Stomach (tissue), 8 donors: ENCODE measurements at regions not wholly inside any gene's neighbourhood (a gene's known extent, or its start where the extent isn't known, plus 50 kb on each side); places are given as distances from the start of the nearest gene placed in this dataset.

ENCODE experiments used
- DNase-seq, 2 donors: peaks; one replicate each; pipeline versions ENCODE4 v3.0.0 to v3.0.0-alpha.2; 2013 to 2019
- H3K27ac ChIP-seq, 5 donors: fragments of 200-600 bp in 4 of 5; sonication (generic) in 4 of 5; one replicate each; pipeline ENCODE4 v1.5.1; 2013 to 2019; ENCODE audit warnings: mild to moderate bottlenecking in 1 of 5, moderate library complexity in 1 of 5
- H3K27me3 ChIP-seq, 3 donors: fragments of 200-600 bp; sonication (generic); one replicate each; pipeline ENCODE4 v1.5.1; 2017 to 2019; ENCODE audit warnings: mixed run types in 1 of 3
- H3K36me3 ChIP-seq, 4 donors: fragments of 200-600 bp; sonication (generic); 1 replicate in 3 of 4; 2 replicates in 1 of 4; pipeline ENCODE4 v1.5.1; 2016 to 2019
- H3K4me1 ChIP-seq, 4 donors: fragments of 200-600 bp; sonication (generic); one replicate each; pipeline ENCODE4 v1.5.1; 2016 to 2019
- H3K4me3 ChIP-seq, 4 donors: fragments of 200-600 bp; sonication (generic) in 3 of 4; one replicate each; pipeline ENCODE4 v1.5.1; 2016 to 2019; ENCODE audit warnings: mild to moderate bottlenecking in 1 of 4
- H3K9me3 ChIP-seq, 4 donors: fragments of 200-600 bp; sonication (generic); one replicate each; pipeline ENCODE4 v1.5.1; 2016 to 2019
- CTCF ChIP-seq, 7 experiments: fragments of 450-650 bp in 4 of 7; fragments of 200-600 bp in 3 of 7; sonication (generic) in 3 of 7; IDR thresholded peaks; one replicate each; pipeline ENCODE4 v1.5.1; 2016 to 2019; ENCODE audit warnings: antibody characterized with exemption in 7 of 7, control low read depth in 2 of 7, mild to moderate bottlenecking in 1 of 7
- EP300 ChIP-seq: sonication (generic); formaldehyde crosslinking; IDR thresholded peaks from one replicate; pipeline ENCODE4 v1.6.1; 2017; ENCODE audit warnings: antibody characterized with exemption
- POLR2A ChIP-seq, 4 donors: fragments of 450-650 bp; IDR thresholded peaks; one replicate each; pipeline ENCODE4 v1.6.1; 2016; ENCODE audit warnings: antibody characterized with exemption in 4 of 4, control low read depth in 2 of 4, mild to moderate bottlenecking in 1 of 4, moderate library complexity in 1 of 4
- POLR2AphosphoS5 ChIP-seq, 3 donors: sonication (generic); formaldehyde crosslinking; IDR thresholded peaks; one replicate each; pipeline ENCODE4 v1.6.1; 2016; ENCODE audit warnings: antibody characterized with exemption in 3 of 3
- WGBS, 5 donors: extraction: QIAGEN DNeasy Blood & Tissue Kit in 3 of 5; methylation state at CpG; one replicate each; pipeline versions ENCODE4 v1.1.5 to v1.1.7; 2013 to 2018; 5-methylcytosine and 5-hydroxymethylcytosine counted together
- intact Hi-C: fragments of 100-400 bp; cut with DNase I; formaldehyde crosslinking; loops from one replicate; pipeline ENCODE4 v1.15.1; 2023; ENCODE audit warnings: low total_unique reads
- donor health status: healthy with polysubstance abuse.
- donor health status: Bipolar disorder and iron deficiency.
- donor health status: healthy.

- TF ChIP-seq POLR2A (IDR thresholded peaks at IDR 0.05), result no peak
- TF ChIP-seq POLR2AphosphoS5 (IDR thresholded peaks at IDR 0.05), result no peak
- TF ChIP-seq EP300, result no peak
- TF ChIP-seq CTCF (IDR thresholded peaks at IDR 0.05), result no peak
- H3K27ac ChIP-seq, result no peak overlapping the region
- no peak overlapping the region for H3K4me3 ChIP-seq
- intact Hi-C loops, result no loop called here
- no peaks in the 10 kb centered on the region for H3K27me3 ChIP-seq
- no peaks in the 10 kb centered on the region for H3K36me3 ChIP-seq
- no peak for DNase-seq
- peaks cover 0 to 10% (median 4%) of the 10 kb centered on the region in 4 donors for H3K4me1 ChIP-seq
- WGBS, 5 donors, result 81 to 90% (median 85%) methylated on average over 16 of the region's 16 CpGs
- H3K9me3 ChIP-seq, result no peaks in the 10 kb centered on the region
Measured at GRCh38 chr5:74143721-74144330, 496.7 kb downstream of the ENC1 start.

GRCh38 chr5:74143151-74143550, 497.4 kb downstream of the ENC1 start:
- intact Hi-C loops, result no loop called here
- H3K4me3 ChIP-seq, result no peak overlapping the region
- peaks cover 0 to 3% (median under 1%) of the 10 kb centered on the region in 4 donors for H3K4me1 ChIP-seq
- no peak for DNase-seq
- H3K27ac ChIP-seq, result no peak overlapping the region
- TF ChIP-seq POLR2AphosphoS5 (IDR thresholded peaks at IDR 0.05) (no peak), POLR2A (IDR thresholded peaks at IDR 0.05) (no peak)
- H3K36me3 ChIP-seq, result no peaks in the 10 kb centered on the region
- no peaks in the 10 kb centered on the region for H3K27me3 ChIP-seq
- H3K9me3 ChIP-seq, result no peaks in the 10 kb centered on the region
- WGBS, 5 donors, result 66 to 79% (median 71%) methylated on average over 3 of the region's 3 CpGs

DNA sequence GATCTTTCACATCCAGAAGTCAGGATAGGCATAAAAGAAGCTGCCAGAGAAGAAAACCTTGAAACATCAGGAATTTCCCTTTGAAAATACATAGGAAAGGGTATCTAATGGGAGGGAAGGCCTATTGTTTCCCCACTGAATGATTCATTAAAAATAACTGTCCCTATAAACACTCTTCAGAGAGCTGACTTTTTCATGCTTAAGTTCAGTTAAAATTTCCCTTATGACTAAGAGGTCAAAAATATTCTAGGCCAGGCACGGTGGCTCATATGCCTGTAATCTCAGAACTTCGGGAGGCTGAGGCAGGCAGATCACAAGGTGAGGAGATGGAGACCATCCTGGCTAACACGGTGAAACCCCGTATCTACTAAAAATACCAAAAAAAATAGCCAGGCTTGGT, 499.5 kb downstream of the ENC1 start:
- Histone ChIP-seq H3K27me3 (no peaks in the 10 kb centered on the region), H3K4me1 (peaks cover 0 to 3% (median 0%) of the 10 kb centered on the region in 4 donors), H3K36me3 (no peaks in the 10 kb centered on the region), H3K27ac (no peak overlapping the region), H3K9me3 (no peaks in the 10 kb centered on the region), H3K4me3 (no peak overlapping the region)
- TF ChIP-seq POLR2AphosphoS5 (IDR thresholded peaks at IDR 0.05), result no peak
- no peak for TF ChIP-seq EP300
- TF ChIP-seq POLR2A (IDR thresholded peaks at IDR 0.05), result no peak
- no peak for TF ChIP-seq CTCF (IDR thresholded peaks at IDR 0.05)
- intact Hi-C loops, result no loop called here
- 71 to 88% (median 82%) methylated on average over 4 of the region's 4 CpGs for WGBS, 5 donors
- no peak for DNase-seq

DNA sequence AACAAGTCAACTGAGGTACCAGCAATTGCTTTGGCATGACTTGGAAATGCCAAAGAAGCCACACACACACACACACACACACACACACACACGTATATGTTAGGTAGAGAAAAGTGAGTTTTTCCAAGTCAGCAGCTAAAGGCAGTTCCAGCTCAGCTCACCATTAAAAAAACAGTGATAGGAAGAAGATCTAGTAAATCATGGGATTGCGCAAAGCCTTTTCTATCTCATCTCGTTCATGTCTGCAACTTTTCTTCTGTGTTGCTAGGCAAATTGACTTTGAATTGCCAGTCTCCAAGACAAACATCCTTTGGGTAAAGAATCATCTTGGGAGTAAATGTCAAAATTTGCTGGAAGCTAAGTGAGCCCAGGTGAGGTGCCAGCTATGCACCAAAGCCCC, 500.1 kb downstream of the ENC1 start:
- intact Hi-C loops, result no loop called here
- 65 to 79% (median 77%) methylated on average over 3 of the region's 3 CpGs for WGBS, 5 donors

GRCh38 chr5:74139589-74139988, 500.9 kb downstream of the ENC1 start:
- H3K27me3 ChIP-seq, result no peaks in the 10 kb centered on the region
- DNase-seq, result no peak
- H3K4me3 ChIP-seq, result no peak overlapping the region
- H3K9me3 ChIP-seq, result no peaks in the 10 kb centered on the region
- H3K36me3 ChIP-seq, result no peaks in the 10 kb centered on the region
- intact Hi-C loops, result no loop called here
- H3K4me1 ChIP-seq, result peaks cover 0 to 3% (median 0%) of the 10 kb centered on the region in 4 donors
- H3K27ac ChIP-seq, result no peak overlapping the region
- 91 to 98% (median 97%) methylated on average over 5 to 6 of the region's 6 CpGs for WGBS, 5 donors
- TF ChIP-seq EP300 (no peak), POLR2A (IDR thresholded peaks at IDR 0.05) (no peak), POLR2AphosphoS5 (IDR thresholded peaks at IDR 0.05) (no peak)

More for the DNA sequence above, 500.1 kb downstream of the ENC1 start:
- Histone ChIP-seq H3K9me3 (no peaks in the 10 kb centered on the region), H3K4me1 (peaks cover 0 to 3% (median 0%) of the 10 kb centered on the region in 4 donors), H3K4me3 (no peak overlapping the region), H3K27ac (no peak overlapping the region), H3K27me3 (no peaks in the 10 kb centered on the region), H3K36me3 (no peaks in the 10 kb centered on the region)
- DNase-seq, result no peak
- TF ChIP-seq POLR2A (IDR thresholded peaks at IDR 0.05), result no peak

DNA sequence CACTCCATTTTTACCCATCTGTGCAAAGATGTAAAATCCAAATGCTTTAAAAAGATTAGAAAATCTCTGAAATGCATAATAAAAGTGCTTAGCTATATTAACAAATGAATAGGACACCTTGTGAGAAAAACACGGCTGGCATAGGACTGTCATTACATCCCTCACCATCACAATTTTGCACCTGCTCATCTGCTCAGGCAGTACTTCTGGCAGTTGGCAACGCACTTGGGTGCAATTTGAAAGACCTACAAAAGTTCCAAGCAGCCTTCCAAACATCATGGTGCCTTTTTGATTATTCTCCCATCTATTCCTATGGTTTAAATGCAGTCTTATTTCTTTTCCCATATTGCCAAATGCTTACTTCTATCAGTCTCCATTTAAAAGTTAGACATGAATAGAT, 501.8 kb downstream of the ENC1 start:
- WGBS, 5 donors, result 84 to 92% (median 89%) methylated on average over 2 of the region's 2 CpGs
- TF ChIP-seq POLR2A (IDR thresholded peaks at IDR 0.05), result no peak
- no peak for TF ChIP-seq CTCF (IDR thresholded peaks at IDR 0.05)
- no peak for TF ChIP-seq POLR2AphosphoS5 (IDR thresholded peaks at IDR 0.05)
- no peak for TF ChIP-seq EP300
- no peaks in the 10 kb centered on the region for H3K27me3 ChIP-seq
- no peak overlapping the region for H3K4me3 ChIP-seq
- H3K9me3 ChIP-seq, result no peaks in the 10 kb centered on the region
- H3K4me1 ChIP-seq, result peaks cover 0 to 3% (median 0%) of the 10 kb centered on the region in 4 donors
- no peak for DNase-seq
- intact Hi-C loops, result no loop called here
- no peak overlapping the region for H3K27ac ChIP-seq
- H3K36me3 ChIP-seq, result no peaks in the 10 kb centered on the region
